GM12878 (cell line): ENCODE measurements at regions not wholly inside any gene's neighbourhood (a gene's known extent, or its start where the extent isn't known, plus 50 kb on each side); places are given as distances from the start of the nearest gene placed in this dataset.
A peak's percentile ranks its signal among the peaks of the same experiment; 100 is the strongest.

Source experiments
- ATAC-seq: fragments of 200-7000 bp; cut with Tn5 transposase; 3 replicates; pipeline ENCODE4 v1.9.1; 2020; ENCODE audit warnings: mild to moderate bottlenecking, moderate library complexity
- BruUV-seq: library from RNA; stranded (reverse); fragments of 400-500 nt; replicated peaks from 2 replicates; lab custom pipeline; 2021; lab: Mats Ljungman, UMichigan
- CTCF ChIA-PET: fragments of 300-600 bp; sonication (Branson Sonifier 250); formaldehyde crosslinking; extraction: SDS; loops from one replicate; lab custom pipeline; 2021; ENCODE audit warnings: inconsistent platforms; lab: Yijun Ruan, JAX
- POLR2A ChIA-PET: fragments of 350-600 bp; formaldehyde crosslinking; extraction: SDS; loops from one replicate; lab custom pipeline; 2021; ENCODE audit warnings: inconsistent platforms; lab: Charles Lee
- RAD21 ChIA-PET: fragments of 300-600 bp; sonication (Branson Sonifier 250); formaldehyde crosslinking; loops from one replicate; lab custom pipeline; 2023; ENCODE audit warnings: antibody characterized with exemption; ENCODE audit not compliant: unreplicated experiment; lab: Charles Lee
- SMC1A ChIA-PET: fragments of 300-600 bp; sonication (Branson Sonifier 250); formaldehyde crosslinking; loops from one replicate; lab custom pipeline; 2023; ENCODE audit not compliant: unreplicated experiment, uncharacterized antibody; lab: Charles Lee
- DNase-seq: peaks from one replicate; pipeline ENCODE4 v3.0.0-alpha.2; 2011; ENCODE audit warnings: low read depth, low spot score
- FAIRE-seq: peaks from 3 replicates; lab custom pipeline; 2011; peaks lifted over from hg19 to GRCh38; lab: Jason Lieb, UNC
- H2AFZ ChIP-seq: 2 replicates; pipeline ENCODE4 v1.6.0; 2011; ENCODE audit warnings: low read depth, low read length, control low read depth; ENCODE audit not compliant: control insufficient read depth
- H3K27ac ChIP-seq: 2 replicates; pipeline ENCODE4 v1.5.1; 2011; ENCODE audit warnings: control low read depth; ENCODE audit not compliant: control insufficient read depth, insufficient read depth
- H3K27me3 ChIP-seq, 2 experiments: replicated peaks in 1 of 2; 2 replicates each; pipeline versions ENCODE4 v1.6.0 to v1.6.1; 2011; ENCODE audit warnings: low read length in 1 of 2; ENCODE audit not compliant: control insufficient read depth in 2 of 2, insufficient read depth in 2 of 2
- H3K36me3 ChIP-seq, 2 experiments: 2 replicates each; pipeline ENCODE4 v1.5.1; 2011; ENCODE audit warnings: low read length in 1 of 2; ENCODE audit not compliant: control insufficient read depth in 2 of 2, insufficient read depth in 2 of 2
- H3K4me1 ChIP-seq: 2 replicates; pipeline ENCODE4 v1.6.1; 2011; ENCODE audit warnings: mild to moderate bottlenecking, low read length, moderate library complexity, mixed read lengths; ENCODE audit not compliant: control insufficient read depth, insufficient read depth
- H3K4me2 ChIP-seq: 2 replicates; pipeline ENCODE4 v1.6.0; 2011; ENCODE audit warnings: control low read depth; ENCODE audit not compliant: control insufficient read depth, insufficient read depth
- H3K4me3 ChIP-seq: fragments of 200-600 bp; sonication (generic); 2 replicates; pipeline ENCODE4 v1.5.1; 2016
- H3K79me2 ChIP-seq: 2 replicates; pipeline ENCODE4 v1.6.0; 2011; ENCODE audit warnings: low read length; ENCODE audit not compliant: control insufficient read depth, insufficient read depth
- H3K9ac ChIP-seq: 2 replicates; pipeline ENCODE4 v1.8.0; 2011; ENCODE audit warnings: low read length, control low read depth, mixed read lengths; ENCODE audit not compliant: control insufficient read depth, insufficient read depth
- H3K9me3 ChIP-seq: replicated peaks from 3 replicates; pipeline ENCODE4 v1.5.1; 2011; ENCODE audit warnings: mild to moderate bottlenecking, low read length; ENCODE audit not compliant: control insufficient read depth, insufficient read depth
- H4K20me1 ChIP-seq: 2 replicates; pipeline ENCODE4 v1.6.0; 2011; ENCODE audit not compliant: control insufficient read depth, insufficient read depth
- ASH2L ChIP-seq: fragments of 300-600, 200-600 bp; sonication (generic); IDR thresholded peaks from 2 replicates; pipeline ENCODE4 v1.6.1; 2017; ENCODE audit warnings: low read depth, mild to moderate bottlenecking, borderline replicate concordance
- NFIC ChIP-seq: IDR thresholded peaks from 2 replicates; pipeline ENCODE4 v1.6.1; 2012; ENCODE audit warnings: low read depth, mild to moderate bottlenecking, inconsistent platforms, low read length, moderate library complexity
- RAD21 ChIP-seq: IDR thresholded peaks from 2 replicates; pipeline ENCODE4 v1.6.1; 2011; ENCODE audit warnings: mild to moderate bottlenecking, low read depth, low read length, moderate library complexity; ENCODE audit not compliant: insufficient read depth
- SMC3 ChIP-seq: IDR thresholded peaks from 2 replicates; pipeline ENCODE4 v1.6.1; 2011; ENCODE audit warnings: low read length, improper control_type of control experiment, borderline replicate concordance
- SREBF2 ChIP-seq: IDR thresholded peaks from 2 replicates; pipeline ENCODE4 v1.6.1; 2012; ENCODE audit warnings: mild to moderate bottlenecking, low read length
- WGBS: methylation state at CpG from one replicate; pipeline ENCODE4 v1.1.6; 2016; ENCODE audit warnings: low lambda C conversion rate; ENCODE audit not compliant: insufficient replicate concordance, insufficient coverage; ENCODE audit errors: missing lambda C conversion rate; 5-methylcytosine and 5-hydroxymethylcytosine counted together
- in situ Hi-C: fragments of 300-500 bp; cut with MboI; formaldehyde crosslinking; loops from 9 replicates; pipeline ENCODE4 v1.14.3; 2018; ENCODE audit warnings: mixed read lengths
- intact Hi-C: fragments of 100-400 bp; cut with micrococcal nuclease; formaldehyde crosslinking; loops from one replicate; pipeline ENCODE4 v1.14.2; 2022; ENCODE audit not compliant: unreplicated experiment
- TF ChIP-seq, protein P1 (sequence below), 3 experiments: IDR thresholded peaks in 2 of 3; conservative IDR thresholded peaks in 1 of 3; 2 replicates each; pipeline ENCODE4 v1.5.1; 2011; ENCODE audit warnings: low read depth in 3 of 3, low read length in 3 of 3, mild to moderate bottlenecking in 3 of 3, control low read depth in 2 of 3, moderate library complexity in 2 of 3, inconsistent platforms in 1 of 3, mixed read lengths in 1 of 3; ENCODE audit not compliant: control insufficient read depth in 2 of 3, insufficient read depth in 1 of 3; ENCODE audit errors: extremely low read depth in 1 of 3

DNA sequence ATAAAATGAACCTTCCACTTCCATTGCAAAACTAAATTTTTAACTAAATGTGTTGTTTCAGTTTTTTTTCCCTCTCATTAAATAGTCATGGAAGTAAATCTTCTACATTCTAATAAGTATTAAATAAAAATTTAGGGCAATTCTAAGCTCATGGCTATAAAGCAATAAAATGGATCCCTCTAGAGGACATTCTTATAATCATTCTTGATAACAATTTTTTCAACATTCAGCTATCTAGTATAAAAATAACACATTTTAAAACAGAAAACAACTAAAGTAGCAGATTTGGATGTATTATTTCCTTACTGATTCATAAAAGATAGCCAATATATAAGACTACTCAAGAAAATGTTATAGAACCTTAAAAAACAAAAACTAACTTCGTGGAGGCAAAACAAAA is 393.1 kb downstream of the PLOD2 start:
- TF ChIP-seq RAD21 (0 out of 2 replicates have a peak, but pooled peaks have one; percentile 7), SREBF2 (no peak)
- H3K9ac ChIP-seq = no peak overlapping the region
- ChIA-PET POLR2A (no interaction called here), RAD21 (no interaction called here), CTCF (interaction anchor here (1.4 kb wide), 1 partner anchor 9 kb away, joined by 8 read pairs; no protein-coding TSS in a partner anchor), SMC1A (interaction anchor here (0.6 kb wide), 1 partner anchor 14 kb away, joined by 3 read pairs; no protein-coding TSS in a partner anchor)
- H3K4me1 ChIP-seq = no peaks in the 10 kb centered on the region
- BruUV-seq = no TSS peak
- 6% methylated on average over 1 of the region's 1 CpG for WGBS
- no peak overlapping the region for H3K27ac ChIP-seq
- no peaks in the 10 kb centered on the region for H3K36me3 ChIP-seq
- DNase-seq (no peak), FAIRE-seq (no peak), ATAC-seq (no peak)
- in situ Hi-C loops = no loop called here
- H3K27me3 ChIP-seq = no peaks in the 10 kb centered on the region
- no peaks in the 10 kb centered on the region for H3K9me3 ChIP-seq
- H3K4me2 ChIP-seq = no peak overlapping the region
- H3K4me3 ChIP-seq = no peak overlapping the region
- H2AFZ ChIP-seq = no peak overlapping the region
- H4K20me1 ChIP-seq = no peaks in the 10 kb centered on the region
- H3K79me2 ChIP-seq = no peaks in the 10 kb centered on the region
- intact Hi-C loops = no loop called here

DNA sequence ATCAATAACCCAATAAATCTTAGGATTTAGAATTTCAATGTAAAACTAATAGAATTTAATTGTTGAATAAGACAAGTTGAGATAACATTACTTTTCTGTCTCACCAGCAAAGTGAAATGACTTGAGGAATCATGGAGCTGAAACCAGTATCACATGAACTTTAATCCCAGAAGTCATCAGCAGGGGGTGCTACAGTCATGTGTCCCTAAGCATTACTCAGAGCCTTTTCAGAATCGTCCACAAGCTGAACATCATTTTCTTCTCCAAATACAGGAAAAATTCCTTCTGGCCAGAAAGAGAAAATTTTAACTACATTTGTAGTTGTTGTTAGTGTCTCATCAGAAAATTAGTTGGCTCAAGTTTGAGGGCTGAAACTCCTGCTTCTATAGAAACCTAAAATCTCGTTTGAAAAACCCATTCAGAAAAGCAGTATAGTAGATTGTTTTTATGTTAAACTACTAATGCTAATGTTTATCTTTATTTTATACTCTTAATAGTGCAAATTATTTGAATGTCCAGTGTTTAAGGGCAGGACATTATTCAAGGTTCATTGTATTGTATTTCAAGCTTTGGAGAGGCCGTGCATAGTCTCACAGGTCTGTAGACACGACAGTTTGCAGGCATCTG is 384.1 kb downstream of the PLOD2 start:
- RAD21 ChIA-PET = interaction anchor here (0.9 to 2.2 kb wide), 7 partner anchors 27 to 413 kb away, joined by 3 to 14 read pairs (median 6); no protein-coding TSS in a partner anchor
- ATAC-seq = peak; percentile 90

More for the DNA sequence above, 384.1 kb downstream of the PLOD2 start:
- intact Hi-C loops = loop anchor here (2.0 to 5.0 kb wide), 2 partner anchors 285 to 412 kb away; no protein-coding TSS in a partner anchor
- H3K36me3 ChIP-seq = no peaks in the 10 kb centered on the region
- H3K79me2 ChIP-seq = no peaks in the 10 kb centered on the region
- H3K27ac ChIP-seq = no peak overlapping the region
- no peaks in the 10 kb centered on the region for H3K9me3 ChIP-seq
- in situ Hi-C loops = loop anchor here (25.0 kb wide), 1 partner anchor 410 kb away; no protein-coding TSS in a partner anchor
- no peak overlapping the region for H3K4me2 ChIP-seq
- H3K9ac ChIP-seq = no peak overlapping the region
- FAIRE-seq = peak; percentile 82
- ChIA-PET SMC1A (interaction anchor here (0.7 to 1.4 kb wide), 10 partner anchors 9 to 412 kb away, joined by 3 to 13 read pairs (median 3); no protein-coding TSS in a partner anchor), CTCF (interaction anchor here (0.6 to 3.3 kb wide), 20 partner anchors 9 to 817 kb away, joined by 3 to 28 read pairs (median 4); no protein-coding TSS in a partner anchor), POLR2A (no interaction called here)
- no peaks in the 10 kb centered on the region for H3K27me3 ChIP-seq
- BruUV-seq = no TSS peak
- 13% methylated on average over 4 of the region's 4 CpGs for WGBS
- no peak overlapping the region for H2AFZ ChIP-seq
- H3K4me1 ChIP-seq = no peaks in the 10 kb centered on the region
- TF ChIP-seq, protein P1, sequence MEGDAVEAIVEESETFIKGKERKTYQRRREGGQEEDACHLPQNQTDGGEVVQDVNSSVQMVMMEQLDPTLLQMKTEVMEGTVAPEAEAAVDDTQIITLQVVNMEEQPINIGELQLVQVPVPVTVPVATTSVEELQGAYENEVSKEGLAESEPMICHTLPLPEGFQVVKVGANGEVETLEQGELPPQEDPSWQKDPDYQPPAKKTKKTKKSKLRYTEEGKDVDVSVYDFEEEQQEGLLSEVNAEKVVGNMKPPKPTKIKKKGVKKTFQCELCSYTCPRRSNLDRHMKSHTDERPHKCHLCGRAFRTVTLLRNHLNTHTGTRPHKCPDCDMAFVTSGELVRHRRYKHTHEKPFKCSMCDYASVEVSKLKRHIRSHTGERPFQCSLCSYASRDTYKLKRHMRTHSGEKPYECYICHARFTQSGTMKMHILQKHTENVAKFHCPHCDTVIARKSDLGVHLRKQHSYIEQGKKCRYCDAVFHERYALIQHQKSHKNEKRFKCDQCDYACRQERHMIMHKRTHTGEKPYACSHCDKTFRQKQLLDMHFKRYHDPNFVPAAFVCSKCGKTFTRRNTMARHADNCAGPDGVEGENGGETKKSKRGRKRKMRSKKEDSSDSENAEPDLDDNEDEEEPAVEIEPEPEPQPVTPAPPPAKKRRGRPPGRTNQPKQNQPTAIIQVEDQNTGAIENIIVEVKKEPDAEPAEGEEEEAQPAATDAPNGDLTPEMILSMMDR (IDR thresholded peaks at IDR 0.05 in 2 of 3, conservative IDR thresholded peaks at IDR 0.05 in 1 of 3; ENCODE audit: control insufficient read depth in 2 of 3, extremely low read depth in 1 of 3, insufficient read depth in 1 of 3, low read depth in 3 of 3, low read length in 3 of 3) = peak; percentile 57 to 75 (median 60); a peak in 5 of 6 replicates
- no peak for TF ChIP-seq NFIC
- TF ChIP-seq SMC3 = peak; percentile 67; the same call in 1 of the 2 replicates
- TF ChIP-seq ASH2L = no peak
- peak; percentile 59 for TF ChIP-seq RAD21
- H3K4me3 ChIP-seq = no peak overlapping the region
- peak; percentile 16 for DNase-seq
- H4K20me1 ChIP-seq = no peaks in the 10 kb centered on the region
